ENCODE measurements at regions not wholly inside any gene's neighbourhood (a gene's known extent, or its start where the extent isn't known, plus 50 kb on each side); places are given as distances from the start of the nearest gene placed in this dataset.

DNA sequence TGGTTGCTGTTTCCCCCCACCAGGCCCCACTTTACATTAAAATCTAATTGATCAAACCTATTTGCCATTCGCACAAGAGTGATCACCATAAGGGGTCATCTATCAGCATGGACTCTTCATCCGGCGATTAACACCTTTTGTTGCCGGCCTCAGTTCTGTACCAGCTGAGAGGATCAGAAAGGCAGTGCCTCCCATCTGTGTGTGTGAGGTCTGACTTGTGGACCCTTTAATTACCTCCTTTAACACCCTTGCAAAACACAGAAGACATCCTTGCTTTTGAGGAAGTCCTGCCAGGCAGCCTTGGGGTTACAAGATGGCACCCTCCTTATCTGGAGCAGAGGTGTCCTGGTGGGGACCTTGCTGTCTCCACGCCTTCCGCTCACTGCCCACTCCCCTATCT, 77.2 kb upstream of the IRX3 start:
- DNase-seq (ENCODE audit: low spot score): no peak

- DNase-seq (ENCODE audit: low spot score): no peak
These were observed 76.1 kb upstream of the IRX3 start for GRCh38 chr16:54362591-54363206.

DNA sequence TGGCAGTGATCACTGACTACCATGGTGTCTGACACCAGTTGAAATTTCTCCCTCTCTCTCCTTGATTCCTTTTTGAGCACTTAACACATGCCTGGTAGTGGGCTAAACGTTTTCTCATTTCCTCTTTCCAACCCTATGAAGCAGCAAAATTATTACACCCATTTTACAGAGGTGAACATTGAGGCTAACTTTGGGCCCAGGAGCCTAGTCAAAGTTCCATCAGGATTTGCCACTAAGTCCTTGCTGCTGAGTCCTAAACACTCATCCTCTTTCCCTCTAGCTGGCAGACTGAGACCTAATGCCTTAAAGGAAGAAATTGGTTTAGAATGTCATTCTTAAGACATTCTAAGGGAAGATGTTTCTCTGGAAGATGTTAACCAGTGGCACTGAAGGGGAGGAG, 74.7 kb upstream of the IRX3 start:
- DNase-seq (ENCODE audit: low spot score): no peak

DNA sequence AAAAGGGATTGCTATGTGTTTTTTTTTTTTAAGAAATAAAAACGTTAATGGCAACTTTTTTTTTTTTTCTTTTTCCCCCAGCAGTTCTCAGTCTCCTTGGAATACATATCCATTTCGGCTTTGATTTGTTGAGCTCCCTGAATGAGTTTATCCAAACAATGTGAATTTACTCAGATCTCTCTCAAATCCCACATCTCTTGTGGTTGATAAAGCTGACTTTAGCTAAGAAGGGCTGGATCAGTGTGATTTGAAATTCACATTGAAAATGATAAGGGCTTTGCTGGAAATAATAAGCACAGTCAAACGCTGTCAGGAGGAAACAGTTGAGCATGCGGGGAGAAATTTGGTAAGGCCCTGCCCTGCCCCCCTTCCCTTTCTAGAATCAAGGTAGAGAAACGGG, 74.1 kb upstream of the IRX3 start:
- DNase-seq (ENCODE audit: low spot score): no peak

DNA sequence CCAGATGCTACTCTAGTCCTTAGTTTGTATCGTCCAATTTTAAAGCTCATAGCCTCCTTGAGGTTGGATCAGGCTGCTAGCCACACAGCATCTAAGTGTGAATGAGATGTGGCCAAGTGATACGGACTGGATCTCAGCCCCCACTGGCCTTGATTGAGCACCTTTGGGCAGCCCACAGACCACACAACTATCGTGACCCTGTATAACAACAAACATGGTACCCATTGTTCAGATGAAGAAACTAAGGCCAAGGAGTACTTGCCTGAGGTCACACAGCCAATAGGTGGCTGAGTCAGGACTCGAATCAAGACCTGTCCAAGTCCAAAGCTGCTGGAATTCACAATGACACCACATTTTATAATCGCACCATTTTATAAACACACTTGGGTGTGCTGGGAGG, 73.0 kb upstream of the IRX3 start:
- DNase-seq (ENCODE audit: low spot score): no peak

DNA sequence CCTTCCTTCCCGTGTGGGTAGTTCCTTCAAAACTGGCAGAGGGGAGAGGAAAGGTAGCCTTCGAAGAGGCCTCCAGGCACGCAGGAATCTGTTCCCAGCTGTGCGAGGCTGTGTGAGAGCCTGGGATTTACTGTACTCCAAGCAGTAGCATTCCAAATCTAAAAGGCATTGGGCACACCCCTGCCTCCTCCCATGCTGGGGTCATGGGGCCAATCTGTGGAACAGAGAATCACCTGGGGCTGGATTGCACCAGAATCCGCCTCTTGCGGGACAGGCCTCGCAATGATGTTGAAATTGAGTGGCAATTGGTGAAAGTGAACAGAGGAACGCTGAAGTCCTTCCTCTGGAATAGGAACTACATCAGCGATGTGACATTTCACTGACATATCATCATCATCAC, 72.5 kb upstream of the IRX3 start:
- no peak for DNase-seq (ENCODE audit: low spot score)

- DNase-seq (ENCODE audit: low spot score): no peak
These were observed 69.8 kb upstream of the IRX3 start for GRCh38 chr16:54356391-54356790.

DNA sequence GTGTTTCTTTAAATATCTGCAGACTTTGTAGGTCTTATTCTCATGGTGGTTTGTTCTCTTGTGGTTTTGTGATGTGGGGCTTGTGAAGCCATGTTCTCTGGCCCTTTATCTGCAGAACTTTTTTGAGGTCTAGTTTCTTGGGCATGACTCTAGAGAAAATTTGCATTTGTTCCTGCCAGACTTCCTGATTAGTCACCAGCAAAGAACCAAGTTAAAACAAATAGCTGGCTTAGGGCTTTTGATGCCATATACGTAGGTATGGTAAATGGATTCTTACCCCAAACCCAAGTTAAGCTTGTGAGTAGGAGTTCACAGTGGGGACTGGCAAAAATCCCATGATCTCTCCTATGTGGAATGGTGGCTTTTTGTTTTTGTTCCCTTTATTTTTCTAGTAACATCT, 68.7 kb upstream of the IRX3 start:
- peak; percentile 11 for DNase-seq (ENCODE audit: low spot score)

DNA sequence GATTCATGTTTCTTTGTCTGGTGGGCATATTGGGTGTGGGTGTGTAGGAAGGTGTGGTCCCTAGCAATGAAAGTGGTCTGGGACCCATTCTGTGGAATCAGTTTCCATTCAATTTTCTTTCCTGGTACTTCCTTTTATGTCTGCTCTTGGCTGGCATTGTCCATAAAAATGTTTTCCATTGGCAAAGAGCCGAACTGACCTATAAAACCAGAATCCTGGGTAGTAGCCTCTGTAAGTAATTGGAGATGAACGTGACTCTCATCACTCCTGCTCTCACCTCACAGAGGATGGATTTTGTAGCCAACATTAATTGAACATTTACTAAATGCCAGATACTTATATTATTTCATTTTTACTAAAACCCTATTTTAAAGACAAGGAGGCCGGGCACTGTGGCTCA, 66.5 kb upstream of the IRX3 start:
- DNase-seq (ENCODE audit: low spot score): no peak

GRCh38 chr16:54351171-54351570, 64.6 kb upstream of the IRX3 start:
- DNase-seq (ENCODE audit: low spot score): no peak

GRCh38 chr16:54347961-54348360, 61.4 kb upstream of the IRX3 start:
- DNase-seq (ENCODE audit: low spot score): no peak

DNA sequence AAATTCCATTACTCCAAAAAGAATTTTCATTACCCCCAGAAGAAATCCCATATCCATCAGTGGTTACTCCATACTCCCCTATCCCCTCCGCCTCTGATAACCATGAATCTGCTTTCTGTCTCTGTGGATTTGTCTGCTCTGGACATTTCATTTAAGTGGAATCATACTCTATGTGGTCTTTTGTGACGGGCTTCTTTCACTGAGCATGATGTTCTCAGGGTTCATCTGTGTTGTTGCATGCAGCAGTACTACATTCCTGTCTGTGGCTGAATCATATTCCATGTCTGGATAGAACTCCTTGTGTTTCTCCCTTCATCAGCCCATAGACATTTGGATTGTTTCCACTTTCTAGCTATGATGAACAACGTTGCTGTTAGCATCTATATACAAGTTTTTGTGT, 59.5 kb upstream of the IRX3 start:
- peak; percentile 23 for DNase-seq (ENCODE audit: low spot score)

DNA sequence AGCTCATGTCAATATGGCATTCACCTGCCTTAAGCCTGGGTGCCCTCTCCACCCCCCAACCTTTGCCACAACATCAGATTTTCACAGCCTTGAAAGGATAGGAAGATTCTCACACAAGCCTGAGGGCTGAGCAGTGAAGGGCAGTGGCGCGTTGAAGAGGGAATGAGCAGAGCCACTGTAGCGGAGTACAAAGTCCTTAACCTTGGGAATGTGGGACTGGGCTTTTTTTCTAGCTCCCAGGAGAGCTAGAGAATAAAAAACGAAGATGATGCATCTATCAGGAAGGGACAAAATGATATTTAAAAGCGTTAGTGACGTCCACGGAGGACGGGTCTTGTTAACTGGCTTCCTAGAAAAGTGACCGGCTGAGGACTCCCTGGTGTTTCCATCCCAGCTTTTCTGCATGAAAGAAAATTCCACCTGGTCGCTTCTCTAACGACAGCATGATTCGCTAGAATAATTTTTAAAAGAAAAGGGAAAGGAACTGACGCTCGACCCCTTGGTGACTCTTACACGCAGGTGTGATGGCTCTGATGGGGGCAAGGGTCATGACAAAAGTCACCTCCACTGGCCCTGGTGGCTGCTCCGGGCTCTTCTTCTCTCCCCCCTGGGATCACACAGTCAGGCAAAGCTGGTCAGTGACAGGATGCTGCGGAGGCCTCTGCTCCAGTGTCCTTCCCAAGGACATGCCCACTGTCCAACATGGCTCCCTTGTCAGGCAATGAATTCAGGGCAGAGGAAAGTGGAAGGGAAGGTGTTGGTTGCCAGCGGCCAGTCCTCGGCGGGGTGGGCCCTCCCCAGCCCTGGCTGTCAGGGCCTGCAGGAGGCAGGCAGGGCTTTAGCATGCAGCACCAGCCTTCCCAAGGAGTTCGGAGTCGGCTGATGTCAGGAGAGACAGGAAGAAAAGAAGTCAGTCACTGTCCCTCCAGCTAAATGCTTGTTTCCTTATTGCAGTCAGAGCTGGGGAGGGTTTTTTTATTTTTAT, 58.4 kb upstream of the IRX3 start:
- no peak for DNase-seq (ENCODE audit: low spot score)

GRCh38 chr16:54342966-54343365, 56.4 kb upstream of the IRX3 start:
- peak; percentile 28 for DNase-seq (ENCODE audit: low spot score)

DNA sequence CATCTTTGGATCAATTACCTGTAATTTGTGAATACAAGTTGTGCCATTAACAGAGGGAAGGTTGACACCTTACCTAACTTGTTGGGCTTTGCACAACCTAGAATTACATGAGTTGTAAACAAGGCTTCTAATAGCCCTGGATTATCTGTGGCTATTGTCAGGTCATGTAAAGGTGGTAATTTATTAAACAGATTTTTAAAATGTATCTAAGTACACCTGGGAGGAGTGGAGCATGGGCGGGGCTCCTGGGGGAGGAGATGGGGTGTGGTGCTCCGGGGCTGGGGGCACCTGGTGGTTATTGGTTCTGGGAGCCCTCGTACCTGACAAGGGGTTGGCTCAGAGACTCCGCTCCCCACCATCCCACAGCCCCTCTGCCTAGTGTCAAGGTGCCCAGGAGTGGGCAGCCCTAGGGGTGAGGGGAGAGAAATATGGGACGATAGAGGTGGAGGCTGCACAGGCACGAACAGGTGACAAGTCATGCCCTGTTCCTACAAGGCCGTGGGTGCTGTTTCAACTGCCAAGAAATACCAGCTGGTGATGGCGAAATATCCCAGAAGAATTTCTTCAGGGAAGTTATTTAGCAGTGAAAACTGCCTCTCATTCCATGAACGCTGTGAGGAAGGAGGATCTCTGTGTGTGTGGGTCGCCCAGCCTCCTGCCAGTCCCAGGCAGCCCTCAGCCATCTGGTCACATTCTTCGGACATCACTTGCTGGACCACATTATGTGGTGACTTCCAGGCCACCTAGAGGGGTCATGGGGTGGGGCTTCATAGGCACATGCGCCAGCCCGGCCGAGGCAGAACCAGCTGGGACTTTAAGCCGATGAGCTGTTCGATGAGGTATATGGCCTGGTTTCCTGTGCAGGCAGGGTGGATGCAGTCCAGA, 55.5 kb upstream of the IRX3 start:
- no peak for DNase-seq (ENCODE audit: low spot score)

DNA sequence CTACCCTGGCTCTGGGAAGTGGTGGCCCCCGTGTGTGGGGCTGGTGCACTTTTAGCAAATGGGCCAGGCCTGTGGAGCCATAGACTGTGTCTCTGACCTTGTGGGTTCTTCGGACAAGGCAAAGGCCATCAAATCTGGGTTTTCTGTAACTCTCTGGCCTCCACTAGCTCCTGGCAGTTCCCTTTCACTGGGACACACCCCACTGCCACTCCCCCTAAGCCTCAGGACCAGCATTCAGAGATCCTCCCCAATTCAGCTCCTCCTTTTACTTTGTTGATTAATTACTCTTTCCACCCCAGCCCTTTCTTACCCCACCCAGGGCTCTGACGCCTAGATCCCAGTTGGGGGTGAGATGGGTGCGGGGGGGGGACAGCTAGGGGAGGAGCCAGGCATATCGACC, 53.9 kb upstream of the IRX3 start:
- no peak for DNase-seq (ENCODE audit: low spot score)

- no peak for DNase-seq (ENCODE audit: low spot score)
These were observed 50.1 kb upstream of the IRX3 start for GRCh38 chr16:54336631-54337204.

All from AG08395 (cell line).